ENCODE measurements at regions not wholly inside any gene's neighbourhood (a gene's known extent, or its start where the extent isn't known, plus 50 kb on each side); places are given as distances from the start of the nearest gene placed in this dataset.

DNA sequence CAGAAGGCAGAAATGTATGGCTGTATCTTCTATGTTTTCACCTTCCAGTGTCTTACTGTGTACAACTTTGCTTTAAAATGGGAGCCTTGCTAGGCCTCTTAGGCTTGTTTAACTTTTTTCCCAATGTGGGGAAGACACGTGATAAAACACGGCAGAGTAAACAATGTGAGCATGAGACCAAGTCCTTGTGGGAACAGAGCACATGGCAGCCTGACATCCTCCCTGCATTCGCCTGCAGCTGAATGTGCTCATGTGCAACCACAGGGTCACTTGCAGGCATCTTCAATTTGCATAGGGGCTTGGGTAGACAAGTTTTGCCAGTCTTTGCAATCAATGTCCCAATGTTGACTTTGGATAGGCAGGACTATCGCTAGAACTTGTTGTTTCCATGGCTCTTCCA lies 91.8 kb downstream of the CCNG2 start:
- TF ChIP-seq, protein P1, sequence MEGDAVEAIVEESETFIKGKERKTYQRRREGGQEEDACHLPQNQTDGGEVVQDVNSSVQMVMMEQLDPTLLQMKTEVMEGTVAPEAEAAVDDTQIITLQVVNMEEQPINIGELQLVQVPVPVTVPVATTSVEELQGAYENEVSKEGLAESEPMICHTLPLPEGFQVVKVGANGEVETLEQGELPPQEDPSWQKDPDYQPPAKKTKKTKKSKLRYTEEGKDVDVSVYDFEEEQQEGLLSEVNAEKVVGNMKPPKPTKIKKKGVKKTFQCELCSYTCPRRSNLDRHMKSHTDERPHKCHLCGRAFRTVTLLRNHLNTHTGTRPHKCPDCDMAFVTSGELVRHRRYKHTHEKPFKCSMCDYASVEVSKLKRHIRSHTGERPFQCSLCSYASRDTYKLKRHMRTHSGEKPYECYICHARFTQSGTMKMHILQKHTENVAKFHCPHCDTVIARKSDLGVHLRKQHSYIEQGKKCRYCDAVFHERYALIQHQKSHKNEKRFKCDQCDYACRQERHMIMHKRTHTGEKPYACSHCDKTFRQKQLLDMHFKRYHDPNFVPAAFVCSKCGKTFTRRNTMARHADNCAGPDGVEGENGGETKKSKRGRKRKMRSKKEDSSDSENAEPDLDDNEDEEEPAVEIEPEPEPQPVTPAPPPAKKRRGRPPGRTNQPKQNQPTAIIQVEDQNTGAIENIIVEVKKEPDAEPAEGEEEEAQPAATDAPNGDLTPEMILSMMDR (IDR thresholded peaks at IDR 0.05), result no peak
- no peak for TF ChIP-seq EZH2 (IDR thresholded peaks at IDR 0.05)
